IMR-90 (cell line): ENCODE measurements at regions not wholly inside any gene's neighbourhood (a gene's known extent, or its start where the extent isn't known, plus 50 kb on each side); places are given as distances from the start of the nearest gene placed in this dataset.

Experiments
- ATAC-seq: fragments of 200-7000 bp; cut with Tn5 transposase; 2 replicates; pipeline ENCODE4 v1.9.1; 2020; ENCODE audit warnings: low read depth, mild to moderate bottlenecking, moderate library complexity
- BruUV-seq: library from RNA; stranded (reverse); fragments of 400-500 nt; replicated peaks from 2 replicates; lab custom pipeline; 2021; lab: Mats Ljungman, UMichigan
- CTCF ChIA-PET: fragments of 300-600 bp; formaldehyde crosslinking; extraction: SDS; loops from one replicate; lab custom pipeline; 2021; ENCODE audit warnings: antibody characterized with exemption; lab: Yijun Ruan, JAX
- POLR2A ChIA-PET: fragments of 300-600 bp; sonication (Branson Sonifier 250); formaldehyde crosslinking; loops from one replicate; lab custom pipeline; 2022; ENCODE audit warnings: antibody characterized with exemption; ENCODE audit not compliant: unreplicated experiment; lab: Charles Lee
- DNase-seq: peaks from one replicate; pipeline ENCODE4 v3.0.0; 2013
- H2AFZ ChIP-seq: replicated peaks from 2 replicates; pipeline ENCODE3; 2013; ENCODE audit warnings: low read length, mild to moderate bottlenecking; ENCODE audit not compliant: poor library complexity
- H2AK5ac ChIP-seq: 2 replicates; pipeline ENCODE4 v1.6.1; 2013; ENCODE audit warnings: low read depth, low read length, inconsistent platforms
- H2AK9ac ChIP-seq: replicated peaks from 2 replicates; pipeline ENCODE3; 2013; ENCODE audit warnings: mild to moderate bottlenecking, low read depth, low read length, moderate library complexity; ENCODE audit not compliant: poor library complexity
- H2BK120ac ChIP-seq: 2 replicates; pipeline ENCODE4 v1.6.1; 2013; ENCODE audit warnings: low read depth, low read length, inconsistent platforms
- H2BK15ac ChIP-seq: 3 replicates; pipeline ENCODE4 v1.6.1; 2013; ENCODE audit warnings: low read depth, low read length, inconsistent platforms
- H2BK20ac ChIP-seq: 2 replicates; pipeline ENCODE4 v1.6.1; 2013; ENCODE audit warnings: low read depth, mild to moderate bottlenecking, inconsistent platforms, low read length, moderate library complexity
- H2BK5ac ChIP-seq: 2 replicates; pipeline ENCODE4 v1.6.1; 2013; ENCODE audit warnings: mild to moderate bottlenecking, low read depth, low read length, inconsistent platforms; ENCODE audit not compliant: poor library complexity, severe bottlenecking
- H3K14ac ChIP-seq: replicated peaks from 2 replicates; pipeline ENCODE4 v1.6.1; 2013; ENCODE audit warnings: low read depth, low read length, inconsistent platforms
- H3K18ac ChIP-seq: 2 replicates; pipeline ENCODE4 v1.6.1; 2013; ENCODE audit warnings: low read depth, low read length, control low read depth
- H3K23ac ChIP-seq: 2 replicates; pipeline ENCODE4 v1.6.1; 2013; ENCODE audit warnings: low read depth, low read length, inconsistent platforms
- H3K27ac ChIP-seq: 2 replicates; pipeline ENCODE4 v1.5.1; 2013; ENCODE audit warnings: mild to moderate bottlenecking, control low read depth, low read length; ENCODE audit not compliant: insufficient read depth
- H3K27me3 ChIP-seq: 2 replicates; pipeline ENCODE4 v1.6.1; 2013; ENCODE audit warnings: low read length; ENCODE audit not compliant: control insufficient read depth, insufficient read depth
- H3K36me3 ChIP-seq: 2 replicates; pipeline ENCODE4 v1.6.1; 2013; ENCODE audit warnings: low read length, mixed read lengths; ENCODE audit not compliant: control insufficient read depth, insufficient read depth
- H3K4ac ChIP-seq: 2 replicates; pipeline ENCODE4 v1.6.1; 2013; ENCODE audit warnings: low read depth, low read length, inconsistent platforms
- H3K4me1 ChIP-seq: 2 replicates; pipeline ENCODE4 v1.6.1; 2013; ENCODE audit warnings: low read length, mixed read lengths; ENCODE audit not compliant: control insufficient read depth, insufficient read depth
- H3K4me2 ChIP-seq: 2 replicates; pipeline ENCODE4 v1.6.1; 2013; ENCODE audit warnings: low read depth, mild to moderate bottlenecking, control low read depth, low read length, moderate library complexity
- H3K4me3 ChIP-seq: 2 replicates; pipeline ENCODE4 v1.5.1; 2013; ENCODE audit warnings: low read depth, mild to moderate bottlenecking, control low read depth, low read length, moderate library complexity; ENCODE audit not compliant: insufficient read depth
- H3K56ac ChIP-seq: 2 replicates; pipeline ENCODE4 v1.6.1; 2013; ENCODE audit warnings: low read length, inconsistent platforms; ENCODE audit not compliant: insufficient read depth; ENCODE audit errors: extremely low read depth
- H3K79me1 ChIP-seq, 2 experiments: 2 replicates each; pipeline ENCODE4 v1.6.1; 2013; ENCODE audit warnings: low read length in 2 of 2, inconsistent platforms in 1 of 2, low read depth in 1 of 2
- H3K9ac ChIP-seq: 2 replicates; pipeline ENCODE4 v1.6.1; 2013; ENCODE audit warnings: low read depth, low read length, control low read depth
- H3K9me1 ChIP-seq: 2 replicates; pipeline ENCODE4 v1.6.1; 2013; ENCODE audit warnings: low read length, inconsistent platforms; ENCODE audit not compliant: insufficient read depth
- H3K9me3 ChIP-seq: 2 replicates; pipeline ENCODE4 v1.6.1; 2013; ENCODE audit warnings: low read length; ENCODE audit not compliant: control insufficient read depth, insufficient read depth
- H4K20me1 ChIP-seq: 2 replicates; pipeline ENCODE4 v1.6.1; 2013; ENCODE audit warnings: low read length, inconsistent platforms; ENCODE audit not compliant: insufficient read depth
- H4K5ac ChIP-seq: 2 replicates; pipeline ENCODE4 v1.6.1; 2013; ENCODE audit warnings: mild to moderate bottlenecking, low read depth, low read length, control low read depth
- H4K8ac ChIP-seq, 2 experiments: 2 replicates each; pipeline ENCODE4 v1.6.1; 2013; ENCODE audit warnings: low read depth in 2 of 2, low read length in 2 of 2, control low read depth in 1 of 2, inconsistent platforms in 1 of 2
- H4K91ac ChIP-seq: 2 replicates; pipeline ENCODE4 v1.6.1; 2013; ENCODE audit warnings: low read depth, low read length, inconsistent platforms; ENCODE audit not compliant: insufficient read depth
- RAD21 ChIP-seq: IDR thresholded peaks from 2 replicates; pipeline ENCODE4 v1.6.1; 2012; ENCODE audit warnings: low read length, improper control_type of control experiment
- WGBS, 2 experiments: methylation state at CpG; one replicate each; pipeline versions ENCODE4 v1.1.5 to v1.1.7; 2013; ENCODE audit warnings: missing lambda C conversion rate in 2 of 2; ENCODE audit not compliant: insufficient read length in 1 of 2; ENCODE audit errors: extremely low coverage in 2 of 2; 5-methylcytosine and 5-hydroxymethylcytosine counted together
- dilution Hi-C: fragments of 300-500 bp; cut with HindIII; formaldehyde crosslinking; loops from one replicate; pipeline ENCODE4 v1.14.3; 2018; ENCODE audit warnings: low sequenced_read_pairs; ENCODE audit not compliant: unreplicated experiment
- in situ Hi-C: fragments of 300-500 bp; cut with MboI; formaldehyde crosslinking; loops from 3 replicates; pipeline ENCODE4 v1.14.3; 2019; ENCODE audit warnings: low sequenced_read_pairs, inconsistent platforms, mixed read lengths
- intact Hi-C: fragments of 100-400 bp; cut with micrococcal nuclease; formaldehyde crosslinking; loops from 2 replicates; pipeline ENCODE4 v1.10.0; 2022
- TF ChIP-seq, protein P1 (sequence below): fragments of 150-350 bp; IDR thresholded peaks from 2 replicates; pipeline ENCODE4 v1.6.1; 2017; ENCODE audit warnings: mild to moderate bottlenecking, antibody characterized with exemption, low read length, low read depth

DNA sequence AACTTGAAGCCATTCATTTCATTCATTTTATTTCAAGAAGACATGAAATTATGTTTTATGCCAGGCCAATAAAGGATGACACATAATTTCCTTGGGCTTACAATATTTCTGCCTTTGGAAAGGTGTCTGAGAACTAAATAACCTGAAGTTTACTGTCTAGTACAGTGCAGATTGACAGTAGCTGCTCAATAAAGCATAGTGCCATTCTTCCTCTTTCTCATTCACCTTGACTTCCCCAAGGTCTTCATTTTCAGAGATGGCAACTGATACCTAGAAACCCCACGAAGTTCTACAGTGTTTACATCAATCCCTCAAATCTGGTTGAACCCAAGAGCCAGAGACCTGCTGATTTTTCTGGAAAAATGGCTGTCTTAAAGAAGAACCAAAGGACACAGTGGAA lies 144.3 kb upstream of the SYN3 start:
- H2BK120ac ChIP-seq = no peak overlapping the region
- no peak overlapping the region for H3K4me3 ChIP-seq
- H3K27me3 ChIP-seq = no peaks in the 10 kb centered on the region
- no peaks in the 10 kb centered on the region for H3K9me1 ChIP-seq
- no peak for ATAC-seq
- H3K4ac ChIP-seq = no peak overlapping the region
- H4K5ac ChIP-seq = no peak overlapping the region
- no CpG with 5 or more reads among the region's 1 CpG for WGBS, 2 experiments
- H3K14ac ChIP-seq = no peak overlapping the region
- no peaks in the 10 kb centered on the region for H3K9me3 ChIP-seq
- DNase-seq = no peak
- no peaks in the 10 kb centered on the region for H4K20me1 ChIP-seq
- H4K91ac ChIP-seq = no peak overlapping the region
- no peaks in the 10 kb centered on the region for H3K79me1 ChIP-seq
- TF ChIP-seq RAD21 = no peak
- TF ChIP-seq, protein P1, sequence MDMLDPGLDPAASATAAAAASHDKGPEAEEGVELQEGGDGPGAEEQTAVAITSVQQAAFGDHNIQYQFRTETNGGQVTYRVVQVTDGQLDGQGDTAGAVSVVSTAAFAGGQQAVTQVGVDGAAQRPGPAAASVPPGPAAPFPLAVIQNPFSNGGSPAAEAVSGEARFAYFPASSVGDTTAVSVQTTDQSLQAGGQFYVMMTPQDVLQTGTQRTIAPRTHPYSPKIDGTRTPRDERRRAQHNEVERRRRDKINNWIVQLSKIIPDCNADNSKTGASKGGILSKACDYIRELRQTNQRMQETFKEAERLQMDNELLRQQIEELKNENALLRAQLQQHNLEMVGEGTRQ = no peak
- in situ Hi-C loops = loop anchor here (25.0 kb wide), 1 partner anchor 740 kb away; the partner anchor contains the start of genes BPIFC and FBXO7
- no peak overlapping the region for H2BK15ac ChIP-seq
- no peak overlapping the region for H3K23ac ChIP-seq
- no TSS peak for BruUV-seq
- ChIA-PET POLR2A (no interaction called here), CTCF (interaction anchor here (1.0 kb wide), 1 partner anchor 184 kb away, joined by 4 read pairs; no protein-coding TSS in a partner anchor)
- H2AK9ac ChIP-seq = no peak overlapping the region
- H2AFZ ChIP-seq = no peak overlapping the region
- H2BK20ac ChIP-seq = no peak overlapping the region
- no peak overlapping the region for H3K4me2 ChIP-seq
- no peak overlapping the region for H2BK5ac ChIP-seq
- H3K56ac ChIP-seq = no peak overlapping the region
- no peak overlapping the region for H3K27ac ChIP-seq
- no peaks in the 10 kb centered on the region for H3K36me3 ChIP-seq
- H3K4me1 ChIP-seq = no peaks in the 10 kb centered on the region
- H4K8ac ChIP-seq = no peak overlapping the region
- no peak overlapping the region for H3K9ac ChIP-seq
- H3K18ac ChIP-seq = no peak overlapping the region
- intact Hi-C loops = no loop called here
- dilution Hi-C loops = no loop called here
- H2AK5ac ChIP-seq = no peak overlapping the region
